Left lobe of liver (tissue), 2 donors: ENCODE measurements at regions not wholly inside any gene's neighbourhood (a gene's known extent, or its start where the extent isn't known, plus 50 kb on each side); places are given as distances from the start of the nearest gene placed in this dataset.

Source experiments
- ATAC-seq: fragments of 200-7000 bp; cut with Tn5 transposase; one replicate; pipeline ENCODE4 v1.9.1; 2020; ENCODE audit warnings: mild to moderate bottlenecking, moderate library complexity
- DNase-seq: peaks from one replicate; pipeline ENCODE4 v3.0.0-alpha.2; 2020; ENCODE audit warnings: low spot score
- donor health status: DM: no; HTN: no; CAD: no; lungs with moderate emphysema.
- donor health status: DM: no; HTN: yes; CAD: no.

DNA sequence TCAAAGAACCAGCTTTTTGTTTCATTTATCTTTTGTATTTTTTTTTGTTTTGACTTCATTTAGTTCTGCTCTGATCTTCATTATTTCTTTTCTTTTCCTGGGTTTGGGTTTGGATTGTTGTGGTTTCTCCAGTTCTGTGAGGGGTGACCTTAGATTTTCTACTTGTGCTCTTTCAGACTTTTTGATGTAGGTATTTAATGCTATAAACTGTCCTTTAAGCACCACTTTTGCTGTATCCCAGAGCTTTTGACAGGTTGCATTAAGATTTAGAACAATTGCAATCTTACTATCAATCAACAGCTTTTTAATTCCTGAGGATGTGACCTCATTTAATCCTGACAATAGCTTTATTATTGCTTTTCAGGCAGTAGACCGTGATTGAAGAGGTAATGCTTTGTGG lies 94.3 kb downstream of the ZNF280B start:
- ATAC-seq (no peak), DNase-seq (no peak)

DNA sequence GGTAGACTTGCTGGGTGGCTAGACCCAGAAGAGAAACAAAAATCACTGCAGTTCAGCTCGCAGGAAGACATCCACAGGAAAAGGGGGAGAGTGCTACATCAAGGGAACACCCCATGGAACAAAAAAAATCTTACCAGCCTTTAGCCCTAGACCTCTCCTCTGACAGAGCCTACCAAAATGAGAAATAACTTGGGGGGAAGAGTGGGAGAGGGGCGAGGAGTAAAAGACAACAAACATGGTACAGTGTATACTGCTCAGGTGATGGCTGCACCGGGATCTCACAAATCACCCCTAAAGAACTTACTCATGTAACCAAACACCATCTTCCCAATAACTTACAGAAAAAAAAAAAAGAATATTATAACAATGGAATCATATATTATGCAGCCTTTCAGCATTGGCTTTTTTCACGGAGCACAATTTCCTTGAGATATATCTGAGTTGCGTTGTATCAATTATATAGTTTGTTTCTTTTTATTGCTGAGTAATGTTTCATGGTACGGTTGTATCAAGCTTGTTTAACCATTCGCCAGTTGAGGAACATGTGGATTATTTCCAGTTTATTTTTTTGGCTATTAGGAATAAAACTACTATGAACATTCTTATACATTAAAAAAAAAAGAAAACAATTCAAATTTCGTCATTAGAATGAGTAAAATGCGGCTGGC lies 90.9 kb downstream of the ZNF280B start:
- DNase-seq, result no peak
- no peak for ATAC-seq

DNA sequence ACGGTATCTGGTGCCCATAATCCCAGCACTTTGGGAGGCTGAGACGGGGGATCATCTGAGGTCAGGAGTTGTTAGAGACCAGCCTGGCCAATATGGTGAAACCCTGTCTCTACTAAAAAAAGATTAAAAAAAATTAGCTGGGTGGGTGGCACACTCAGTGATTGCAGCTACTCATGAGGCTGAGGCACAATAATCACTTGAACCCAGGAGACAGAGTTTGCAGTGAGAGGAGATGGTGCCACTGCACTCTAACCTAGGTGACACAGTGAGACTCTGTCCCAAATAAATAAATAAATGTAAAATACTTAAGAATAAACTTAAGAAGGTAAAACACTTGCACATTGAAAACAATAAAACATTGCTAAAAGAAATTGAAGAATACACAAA lies 90.4 kb downstream of the ZNF280B start:
- DNase-seq, result no peak
- no peak for ATAC-seq

GRCh38 chr22:22418957-22419356 lies 89.6 kb downstream of the ZNF280B start:
- ATAC-seq (no peak), DNase-seq (no peak)

- ATAC-seq (no peak), DNase-seq (no peak)
Observed at GRCh38 chr22:22420580-22420979, 88.0 kb downstream of the ZNF280B start.

DNA sequence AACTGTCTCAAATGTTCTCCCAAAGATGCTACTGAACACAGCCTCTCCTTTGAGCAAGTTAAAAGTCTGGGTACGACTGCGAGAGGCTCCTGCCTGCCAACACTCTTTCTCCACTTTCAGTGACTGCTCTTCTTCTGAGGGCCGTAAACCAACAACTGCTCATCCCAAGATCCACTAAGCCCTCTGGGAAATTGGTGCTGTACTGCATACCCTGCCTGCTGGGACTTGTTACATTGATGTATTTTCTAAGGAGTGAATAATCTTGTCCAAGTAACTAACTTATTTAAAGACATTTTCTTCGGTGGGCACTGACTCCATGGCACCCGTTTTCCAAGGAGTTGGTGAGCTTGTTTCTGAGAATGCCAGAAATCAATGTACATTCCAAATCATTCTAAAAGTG lies 87.2 kb downstream of the ZNF280B start:
- ATAC-seq (no peak), DNase-seq (no peak)

- ATAC-seq (peak; percentile 82), DNase-seq (peak; percentile 57)
Observed at GRCh38 chr22:22422629-22423112, 85.9 kb downstream of the ZNF280B start.

GRCh38 chr22:22423681-22424080 lies 84.9 kb downstream of the ZNF280B start:
- no peak for DNase-seq
- no peak for ATAC-seq

DNA sequence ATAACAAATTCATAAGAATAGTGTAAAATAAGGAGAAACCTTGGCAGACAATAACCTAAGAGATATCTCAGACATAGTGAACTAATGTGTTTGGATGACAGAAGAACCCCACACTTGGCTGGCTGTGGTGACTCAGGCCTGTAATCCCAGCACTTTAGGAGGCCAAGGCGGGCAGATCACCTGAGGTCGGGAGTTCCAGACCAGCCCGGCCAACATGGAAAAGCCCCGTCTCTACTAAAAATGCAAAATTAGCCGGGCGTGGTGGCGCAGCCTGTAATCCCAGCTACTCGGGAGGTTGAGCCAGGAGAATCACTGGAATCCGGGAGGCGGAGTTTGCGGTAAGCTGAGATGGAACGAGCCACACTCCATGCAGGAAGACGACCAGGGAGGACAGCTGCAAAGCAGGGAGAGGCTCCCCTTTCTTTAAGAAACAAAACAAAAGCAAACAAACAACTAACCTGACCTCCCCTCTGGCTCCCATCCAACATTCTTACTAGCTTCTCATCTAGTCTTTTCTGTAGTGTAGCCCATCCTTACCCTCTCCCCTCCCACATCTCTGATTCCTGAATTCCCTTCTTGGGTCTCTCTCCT lies 84.2 kb downstream of the ZNF280B start:
- no peak for DNase-seq
- ATAC-seq, result no peak

- DNase-seq (no peak), ATAC-seq (no peak)
Observed at GRCh38 chr22:22424956-22425355, 83.6 kb downstream of the ZNF280B start.

- DNase-seq (no peak), ATAC-seq (no peak)
Observed at GRCh38 chr22:22425356-22425755, 83.2 kb downstream of the ZNF280B start.

DNA sequence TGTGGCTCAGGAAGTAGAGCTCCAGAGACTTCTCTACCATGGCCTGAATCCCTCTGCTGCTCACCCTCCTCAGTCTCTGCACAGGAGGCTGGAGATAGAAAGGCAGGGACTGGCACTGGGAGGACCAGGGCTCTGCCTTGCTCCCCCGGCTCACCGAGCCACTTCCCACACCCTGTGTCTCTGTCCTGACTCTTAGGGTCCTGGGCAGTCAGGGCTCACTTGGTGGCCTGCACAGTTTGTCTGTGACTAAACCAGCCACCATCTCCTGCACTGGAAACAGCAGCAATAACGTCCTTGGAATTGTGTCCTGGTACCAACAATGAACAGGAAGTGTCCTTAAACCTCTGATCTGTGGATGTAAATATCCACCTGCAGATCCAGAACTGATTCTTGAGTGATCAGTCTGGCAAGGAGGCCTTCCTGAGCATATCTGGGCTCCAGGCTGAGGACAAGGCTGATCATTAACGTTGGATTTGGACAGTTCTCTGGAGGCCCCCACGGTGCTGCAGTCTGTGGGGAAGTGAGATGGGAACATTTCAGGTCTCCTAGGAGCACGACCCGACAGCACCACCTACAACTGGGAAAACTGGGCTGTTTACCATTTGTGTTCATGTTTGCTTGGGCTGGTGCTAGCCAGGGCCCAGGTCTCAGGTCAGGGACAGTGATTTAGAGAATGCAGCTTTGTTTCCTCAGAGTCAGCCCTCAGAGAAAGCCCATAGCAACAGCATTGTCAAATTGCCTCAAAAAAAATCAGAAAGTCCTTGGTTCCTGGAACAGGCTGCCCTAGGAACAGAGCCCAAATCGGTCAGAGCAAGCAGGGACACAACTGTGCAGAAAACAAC lies 82.5 kb downstream of the ZNF280B start:
- DNase-seq, result no peak
- ATAC-seq, result no peak

DNA sequence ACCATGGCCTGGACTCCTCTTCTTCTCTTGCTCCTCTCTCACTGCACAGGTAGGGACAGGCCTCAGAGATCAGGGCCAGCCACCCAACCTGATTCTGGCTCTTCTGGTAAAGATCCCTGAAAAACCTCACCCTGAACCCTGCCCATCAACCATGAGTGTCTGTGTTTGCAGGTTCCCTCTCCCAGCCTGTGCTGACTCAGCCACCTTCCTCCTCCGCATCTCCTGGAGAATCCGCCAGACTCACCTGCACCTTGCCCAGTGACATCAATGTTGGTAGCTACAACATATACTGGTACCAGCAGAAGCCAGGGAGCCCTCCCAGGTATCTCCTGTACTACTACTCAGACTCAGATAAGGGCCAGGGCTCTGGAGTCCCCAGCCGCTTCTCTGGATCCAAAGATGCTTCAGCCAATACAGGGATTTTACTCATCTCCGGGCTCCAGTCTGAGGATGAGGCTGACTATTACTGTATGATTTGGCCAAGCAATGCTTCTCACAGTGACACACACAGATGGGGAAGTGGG lies 80.9 kb downstream of the ZNF280B start:
- ATAC-seq, result no peak
- no peak for DNase-seq

GRCh38 chr22:22428222-22429098 lies 80.1 kb downstream of the ZNF280B start:
- DNase-seq (no peak), ATAC-seq (no peak)

DNA sequence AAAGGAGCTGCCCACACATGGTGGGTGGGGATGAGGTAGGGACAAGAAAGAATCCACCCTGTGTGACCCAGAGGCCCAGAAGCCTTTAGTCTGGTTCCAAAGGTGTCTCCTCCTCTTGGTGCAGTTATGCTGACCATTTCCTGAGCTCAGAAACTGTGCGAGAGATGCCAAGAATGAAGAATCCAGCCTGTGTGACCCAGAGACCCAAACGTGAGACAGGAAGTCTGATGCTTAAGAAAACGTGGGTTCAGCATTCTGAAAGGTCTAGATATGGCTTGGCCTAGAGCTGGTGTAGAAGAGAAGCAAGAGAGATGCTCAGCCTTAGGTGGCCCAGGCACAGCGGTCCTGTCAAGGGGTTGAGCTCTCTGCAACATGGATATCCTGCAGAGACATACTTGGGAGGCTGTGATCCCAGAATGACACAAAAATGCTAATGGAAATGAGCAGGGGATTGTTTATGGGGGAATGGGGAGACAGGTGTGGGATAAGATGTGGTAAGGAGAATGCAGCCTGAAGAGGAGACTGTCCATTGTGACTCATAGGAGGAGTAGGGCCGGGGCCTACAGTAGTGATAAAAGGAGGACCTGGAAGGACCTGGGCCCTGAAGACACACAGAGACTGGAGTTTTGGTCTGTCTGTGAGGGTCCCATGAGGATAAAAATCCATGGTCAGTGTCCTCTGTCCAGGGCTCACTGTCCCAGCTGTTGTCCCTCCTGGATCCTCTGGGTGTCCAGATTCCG lies 79.0 kb downstream of the ZNF280B start:
- ATAC-seq (no peak), DNase-seq (no peak)

- DNase-seq (no peak), ATAC-seq (no peak)
Observed at GRCh38 chr22:22430111-22430820, 78.3 kb downstream of the ZNF280B start.

DNA sequence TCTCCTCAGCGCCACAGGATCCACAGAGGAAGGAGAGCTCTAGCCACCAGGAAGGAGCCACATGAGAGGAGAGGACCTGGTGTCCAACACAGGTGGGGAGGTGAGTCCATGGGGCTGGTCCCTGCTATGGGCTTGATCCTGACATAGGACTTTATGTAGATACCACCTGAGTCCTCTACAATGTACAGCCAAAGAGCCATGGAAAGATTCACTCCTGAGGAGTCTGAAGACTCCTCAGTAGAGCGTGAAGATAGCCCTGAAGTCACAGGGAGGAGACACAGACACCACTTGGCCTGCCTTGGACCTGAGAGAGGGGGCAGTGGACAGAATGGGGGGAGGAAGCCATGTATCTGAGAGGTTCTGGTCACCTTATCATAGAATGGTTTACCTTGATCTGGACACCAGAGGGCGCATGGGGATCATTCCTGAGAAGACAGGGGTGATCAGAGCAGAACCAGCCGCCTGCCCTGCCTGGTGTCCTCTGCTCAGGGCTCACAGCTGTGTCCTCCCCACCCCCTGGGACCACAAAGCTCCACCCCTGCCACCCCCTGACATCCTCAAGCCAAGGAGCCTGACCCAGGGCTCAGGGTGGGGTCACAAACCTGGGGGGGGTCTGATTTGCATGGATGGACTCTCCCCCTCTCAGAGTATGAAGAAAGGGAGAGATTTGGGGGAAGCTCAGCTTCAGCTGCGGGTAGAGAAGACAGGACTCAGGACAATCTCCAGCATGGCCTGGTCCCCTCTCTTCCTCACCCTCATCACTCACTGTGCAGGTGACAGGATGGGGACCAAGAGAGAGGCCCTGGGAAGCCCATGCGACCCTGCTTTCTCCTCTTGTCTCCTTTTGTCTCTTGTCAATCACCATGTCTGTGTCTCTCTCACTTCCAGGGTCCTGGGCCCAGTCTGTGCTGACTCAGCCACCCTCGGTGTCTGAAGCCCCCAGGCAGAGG lies 77.0 kb downstream of the ZNF280B start:
- peak; percentile 96 for ATAC-seq
- DNase-seq, result peak; percentile 54

GRCh38 chr22:22432479-22432878 lies 76.1 kb downstream of the ZNF280B start:
- ATAC-seq, result no peak
- no peak for DNase-seq
